ENCODE measurements at regions not wholly inside any gene's neighbourhood (a gene's known extent, or its start where the extent isn't known, plus 50 kb on each side); places are given as distances from the start of the nearest gene placed in this dataset.
"Not testable (repeated sequence)": the region's sequence is repeated elsewhere in the genome, so short reads cannot be mapped to it uniquely, and the experiment has no call there.

DNA sequence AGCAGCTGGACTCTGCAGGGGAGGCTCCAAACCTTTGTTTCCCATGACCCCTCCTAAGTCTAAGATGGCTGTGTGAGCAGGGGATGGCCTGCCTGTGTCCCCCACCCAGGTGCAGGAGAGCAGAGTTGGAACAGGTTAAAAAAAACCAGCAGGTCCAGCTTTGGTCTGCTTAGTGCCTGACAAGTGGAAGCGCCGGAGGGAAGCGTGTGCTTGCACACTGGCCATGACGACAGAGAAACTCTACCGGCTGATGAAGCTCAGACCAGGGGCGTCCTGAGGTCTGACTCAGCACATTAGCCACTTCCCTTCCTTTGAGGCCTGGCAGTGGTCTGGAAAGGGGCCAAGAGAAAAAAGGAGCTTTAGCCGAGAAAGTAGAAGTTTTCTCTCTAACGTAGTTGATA is 280.1 kb downstream of the VRK1 start:
- DNase-seq, result no peak

DNA sequence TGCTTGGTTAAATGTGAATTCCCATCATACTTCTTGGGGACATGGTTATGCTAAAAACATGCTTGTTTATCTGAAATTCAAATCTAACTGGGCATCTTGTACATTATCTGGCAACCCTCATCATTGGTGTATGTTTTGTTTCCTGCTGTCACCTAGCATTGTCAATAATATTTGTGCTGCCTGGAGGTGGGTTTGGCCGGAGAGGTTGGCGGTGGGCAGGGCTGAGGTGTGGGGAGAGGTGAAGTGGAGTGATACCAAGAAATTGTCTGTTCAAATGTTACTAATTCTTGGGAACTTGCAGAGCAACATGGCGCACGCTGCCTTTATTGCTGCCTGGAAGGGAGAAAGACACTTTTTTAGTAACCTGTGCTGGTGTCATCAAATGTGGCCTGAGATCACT is 280.5 kb downstream of the VRK1 start:
- no peak for DNase-seq

DNA sequence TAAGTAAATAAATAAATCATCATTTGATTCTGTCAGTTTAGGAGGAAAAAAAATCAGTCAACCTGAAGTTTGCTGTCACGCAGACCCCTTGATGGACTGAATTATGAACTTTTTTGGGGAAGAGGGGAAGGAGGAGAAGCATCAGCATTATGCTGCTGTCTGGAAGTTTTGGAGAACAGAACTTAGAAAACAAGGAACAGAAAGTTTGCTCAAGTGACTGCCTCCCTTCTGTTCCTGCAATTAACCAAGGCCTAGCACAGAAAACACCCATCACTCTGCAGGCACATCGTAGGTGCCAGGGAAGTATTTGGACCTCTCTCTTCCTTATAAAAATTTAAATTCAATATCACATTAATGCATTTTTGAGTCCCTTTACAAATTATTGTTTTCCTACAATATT is 283.8 kb downstream of the VRK1 start:
- no peak for DNase-seq

DNA sequence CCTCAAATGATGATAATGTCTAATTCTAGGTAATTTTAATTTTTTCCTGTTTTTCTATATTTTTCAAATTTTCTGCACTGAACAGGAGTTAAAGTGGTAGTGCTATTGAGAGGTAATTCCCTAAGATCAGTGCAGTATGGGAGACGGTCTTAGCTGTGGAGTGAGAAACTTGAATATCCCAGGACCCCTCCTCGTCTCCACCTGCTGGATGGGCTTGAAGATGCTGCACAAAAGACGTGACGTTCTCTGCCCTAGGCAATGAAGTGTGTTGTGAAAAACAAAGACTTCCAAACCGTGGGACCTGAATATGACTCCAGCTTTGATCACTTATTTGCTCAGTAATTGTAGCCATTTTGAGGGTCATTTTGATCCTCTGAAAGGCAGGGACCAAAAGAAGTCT is 298.1 kb downstream of the VRK1 start:
- DNase-seq, result no peak

DNA sequence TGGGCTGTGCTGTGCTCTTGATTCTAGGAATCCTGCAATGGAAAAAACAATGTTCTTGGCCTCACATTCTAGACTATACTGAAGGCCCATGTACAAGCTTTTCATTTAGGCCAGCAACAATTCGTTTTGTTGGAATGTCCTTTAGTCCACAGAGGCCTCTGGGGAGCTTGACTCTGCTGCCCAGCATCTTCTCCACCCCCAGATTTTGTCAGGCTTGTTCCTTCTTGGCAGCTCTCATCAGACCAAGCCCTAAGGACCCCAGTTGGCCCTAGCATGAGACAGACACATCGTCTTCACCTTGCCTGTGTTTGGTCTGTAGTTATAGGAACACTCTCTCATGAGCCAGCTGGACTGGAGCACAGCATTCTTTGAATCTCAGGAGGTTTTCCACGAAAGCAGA is 300.1 kb downstream of the VRK1 start:
- DNase-seq, result no peak

GRCh38 chr14:97100306-97100705 is 303.1 kb downstream of the VRK1 start:
- DNase-seq, result no peak

- DNase-seq, result no peak
Measured at GRCh38 chr14:97101561-97101960, 304.4 kb downstream of the VRK1 start.

DNA sequence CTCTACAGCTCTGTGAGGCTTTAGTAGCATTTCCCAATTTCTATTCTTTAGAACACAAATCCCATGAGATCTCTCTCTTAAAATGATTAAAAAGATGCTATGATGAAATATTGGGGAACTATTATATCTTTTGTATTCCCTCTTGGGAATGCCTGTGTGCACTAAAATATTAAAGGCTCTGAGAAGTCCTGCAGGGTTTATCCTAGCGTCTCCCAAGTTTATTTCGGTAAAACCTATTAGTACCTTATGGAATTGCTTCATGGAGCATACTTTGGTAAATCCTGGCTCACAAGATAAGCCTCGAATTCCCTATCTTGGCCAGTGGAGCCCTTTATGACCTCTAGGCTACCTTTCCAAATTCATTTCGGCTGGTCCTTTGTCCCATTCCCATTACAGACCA is 306.8 kb downstream of the VRK1 start:
- no peak for DNase-seq

DNA sequence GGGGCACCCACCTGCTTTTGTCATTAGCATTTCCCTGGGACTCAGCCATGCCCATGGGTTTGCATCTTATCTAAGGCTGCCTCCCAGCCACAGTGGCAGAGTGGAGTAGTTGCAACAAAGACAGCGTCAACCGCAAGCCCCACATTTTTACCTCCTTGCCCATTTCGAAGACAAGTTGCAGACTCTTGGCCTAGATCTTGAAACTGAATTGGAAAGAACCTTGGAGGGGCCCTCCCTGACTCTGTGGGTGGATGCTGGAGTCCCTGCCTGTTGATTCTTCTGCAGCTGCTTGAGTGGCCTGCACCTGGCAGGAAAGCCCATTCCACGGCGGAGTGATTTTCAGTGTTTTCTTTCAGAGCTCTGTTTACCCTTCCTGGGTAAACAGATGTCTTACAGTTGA is 309.0 kb downstream of the VRK1 start:
- DNase-seq, result no peak

- DNase-seq, result no peak
Measured at GRCh38 chr14:97106609-97107008, 309.4 kb downstream of the VRK1 start.

GRCh38 chr14:97107080-97107479 is 309.9 kb downstream of the VRK1 start:
- no peak for DNase-seq

GRCh38 chr14:97107760-97108159 is 310.6 kb downstream of the VRK1 start:
- DNase-seq, result no peak

DNA sequence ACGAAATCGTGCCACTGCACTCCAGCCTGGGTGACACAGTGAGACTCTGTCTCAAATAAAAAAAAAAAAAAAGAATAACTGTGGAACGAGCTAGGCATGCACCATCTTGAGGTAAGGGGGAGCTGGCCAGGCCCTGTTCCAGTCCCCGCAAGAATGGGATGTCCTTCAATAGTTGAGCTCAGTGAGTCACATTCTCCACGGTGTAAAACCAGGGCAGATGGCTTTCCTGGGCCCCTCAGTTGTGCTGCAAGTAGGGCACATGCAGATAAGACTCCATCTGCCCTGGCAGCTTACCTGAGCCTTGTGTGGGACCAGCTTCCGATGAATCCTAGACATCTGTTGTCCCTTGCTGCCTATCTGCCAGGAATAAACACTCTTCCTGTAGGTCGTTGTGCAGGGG is 312.1 kb downstream of the VRK1 start:
- no peak for DNase-seq

DNA sequence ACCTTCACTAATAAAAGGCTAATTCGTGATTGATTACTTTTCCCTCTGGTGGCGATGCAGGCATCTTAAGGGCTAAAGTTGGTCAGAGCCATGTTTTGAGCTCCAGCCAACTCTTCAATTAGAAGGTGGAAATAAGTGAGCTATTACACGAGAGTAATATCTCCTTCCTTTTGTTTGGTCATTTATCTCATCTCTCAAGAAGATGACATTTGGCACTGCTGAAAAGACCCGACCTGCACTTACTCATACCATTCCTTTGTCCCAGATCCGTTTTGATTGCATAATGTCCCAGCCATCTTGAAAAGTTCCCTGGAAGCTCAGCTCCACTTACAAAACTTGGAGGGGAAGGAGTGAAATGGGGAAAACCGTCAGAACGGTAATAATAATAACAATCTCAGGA is 316.2 kb downstream of the VRK1 start:
- DNase-seq, result no peak

- no peak for DNase-seq
Measured at GRCh38 chr14:97116546-97116945, 319.4 kb downstream of the VRK1 start.

- no peak for DNase-seq
Measured at GRCh38 chr14:97117693-97118092, 320.5 kb downstream of the VRK1 start.

- DNase-seq, result no peak
Measured at GRCh38 chr14:97120204-97120603, 323.0 kb downstream of the VRK1 start.

DNA sequence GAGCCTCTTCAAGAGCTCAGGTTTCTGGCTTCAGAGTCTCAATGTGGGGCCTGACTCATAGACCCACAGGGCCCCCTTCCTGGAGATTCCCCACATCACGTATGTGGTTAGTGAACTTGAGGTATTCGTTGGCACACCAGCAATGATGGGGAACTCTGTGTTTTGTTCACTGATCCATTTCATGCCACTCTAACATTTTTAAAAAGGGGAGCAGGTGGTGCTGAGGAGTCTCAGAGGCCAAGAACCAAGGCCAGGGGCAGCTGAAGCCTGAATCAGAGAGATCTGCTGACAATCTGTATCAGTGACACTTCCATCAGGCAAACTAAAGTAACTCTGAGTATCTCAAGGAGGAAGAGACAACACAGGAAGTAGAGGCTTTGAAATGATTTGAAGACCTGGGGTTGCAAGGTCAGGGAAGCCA is 323.4 kb downstream of the VRK1 start:
- DNase-seq, result no peak

DNA sequence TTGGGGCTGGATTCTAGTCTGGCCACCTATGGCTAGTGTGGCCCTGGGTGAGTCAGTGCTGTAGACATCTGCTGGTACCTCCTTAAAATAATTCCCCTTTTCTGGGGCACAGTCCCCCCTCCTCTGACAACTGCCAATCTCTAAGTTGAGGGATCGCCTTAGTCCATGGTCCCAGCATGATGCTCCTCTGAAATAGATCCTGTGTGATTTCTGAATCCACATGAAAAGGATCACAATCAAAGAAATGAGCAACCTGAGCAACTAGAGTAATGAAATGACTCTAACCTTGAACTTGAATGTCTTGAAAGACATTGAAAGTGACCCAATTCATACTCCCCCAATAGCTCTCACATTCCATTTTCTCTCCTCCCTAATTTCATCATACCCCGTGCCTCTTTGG is 332.5 kb downstream of the VRK1 start:
- DNase-seq, result no peak

DNA sequence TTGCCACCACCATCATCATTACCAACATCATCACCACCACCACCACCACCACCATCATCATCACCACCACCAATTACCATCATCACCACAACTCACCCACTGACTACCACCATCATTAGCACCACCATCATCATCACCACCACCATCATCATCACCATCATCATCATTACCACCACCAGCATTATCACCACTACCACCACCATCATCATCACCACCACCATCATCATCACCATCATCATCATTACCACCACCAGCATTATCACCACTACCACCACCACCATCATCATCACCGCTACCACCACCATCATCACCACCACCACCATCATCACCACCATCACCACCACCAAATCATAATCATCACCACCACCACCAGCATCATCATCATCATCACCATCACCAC is 338.7 kb downstream of the VRK1 start:
- not testable (repeated sequence) for DNase-seq

DNA sequence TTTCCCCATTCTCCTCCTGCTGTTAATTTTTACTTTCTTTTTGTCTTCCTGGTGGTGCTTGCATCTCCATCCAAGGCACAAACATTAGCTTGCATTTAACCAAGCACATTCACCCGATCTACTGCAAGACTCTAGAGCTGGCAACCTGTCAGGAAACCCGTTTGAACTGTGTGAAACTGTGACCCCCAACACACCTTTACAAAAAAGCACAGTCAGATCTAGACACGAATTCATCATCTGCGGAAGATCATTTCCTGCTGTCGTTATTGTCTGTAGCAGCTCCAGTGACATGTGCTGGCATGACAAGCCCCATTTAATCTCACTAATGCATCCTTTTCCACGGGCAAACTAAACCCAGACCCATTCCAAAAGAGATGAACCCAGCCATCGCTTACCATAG is 340.5 kb downstream of the VRK1 start:
- no peak for DNase-seq

- no peak for DNase-seq
Measured at GRCh38 chr14:97138801-97139200, 341.6 kb downstream of the VRK1 start.

DNA sequence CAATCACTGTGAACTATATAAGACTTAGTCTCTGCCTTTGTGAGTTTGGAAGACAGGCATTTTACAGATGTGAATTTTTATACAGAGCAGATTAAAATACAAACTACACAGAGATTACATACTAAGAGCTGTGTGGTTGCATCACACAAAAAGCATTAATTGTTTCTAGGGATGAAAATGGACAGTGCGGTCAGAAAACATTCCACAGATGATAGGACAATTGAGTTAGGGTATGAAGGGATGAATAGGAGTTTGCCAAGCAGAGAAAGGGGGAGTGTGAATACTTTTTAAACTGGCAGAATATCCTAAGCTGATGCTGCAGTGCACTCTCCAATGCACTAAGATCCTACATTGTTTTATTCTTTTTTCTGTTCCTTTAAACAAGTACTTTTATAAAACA is 345.8 kb downstream of the VRK1 start:
- DNase-seq, result no peak

GRCh38 chr14:97143456-97143855 is 346.3 kb downstream of the VRK1 start:
- no peak for DNase-seq

DNA sequence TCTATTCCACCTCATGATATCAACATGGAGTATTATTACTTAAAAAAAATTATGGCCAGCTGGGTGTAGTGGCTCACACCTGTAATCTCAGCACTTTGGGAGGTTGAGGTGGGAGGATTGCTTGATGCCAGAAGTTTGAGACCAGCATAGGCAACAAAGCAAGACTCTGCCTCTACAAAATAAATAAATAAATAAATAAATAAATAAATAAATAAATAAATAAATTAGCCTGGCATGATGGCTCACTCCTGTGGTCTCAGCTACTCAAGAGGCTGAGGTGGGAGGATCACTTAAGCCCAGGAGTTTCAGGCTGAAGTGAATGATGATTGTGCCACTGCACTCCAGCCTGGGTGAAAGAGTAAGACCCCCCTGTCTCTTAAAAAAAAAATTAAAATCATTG is 350.8 kb downstream of the VRK1 start:
- DNase-seq, result not testable (repeated sequence)

- DNase-seq, result no peak
Measured at GRCh38 chr14:97149775-97150174, 352.6 kb downstream of the VRK1 start.

Measured in COR-L47 (cell line).